ENCODE measurements at regions not wholly inside any gene's neighbourhood (a gene's known extent, or its start where the extent isn't known, plus 50 kb on each side); places are given as distances from the start of the nearest gene placed in this dataset.

GRCh38 chr12:84329938-84330337, 582.7 kb downstream of the SLC6A15 start (continued):
- no peak for TF ChIP-seq ZBTB1 (tag by site-specific recombination; IDR thresholded peaks at IDR 0.05)
- TF ChIP-seq ELK4 (IDR thresholded peaks at IDR 0.05; ENCODE audit: borderline replicate concordance, low read depth, low read length), result no peak
- no peak for TF ChIP-seq ZNF777 (tag by site-specific recombination; IDR thresholded peaks at IDR 0.05; ENCODE audit: borderline replicate concordance)
- TF ChIP-seq ZNF645 (tag by site-specific recombination; IDR thresholded peaks at IDR 0.05), result no peak
- TF ChIP-seq ZNF596 (tag by site-specific recombination; IDR thresholded peaks at IDR 0.05), result no peak
- TF ChIP-seq KLF16 (tag by site-specific recombination; IDR thresholded peaks at IDR 0.05), result no peak
- TF ChIP-seq ZNF600 (tag by site-specific recombination; IDR thresholded peaks at IDR 0.05), result no peak
- TF ChIP-seq ZBTB21 (tag by site-specific recombination; IDR thresholded peaks at IDR 0.05), result no peak

- POLR2A ChIA-PET, result no interaction called here
- TF ChIP-seq GLIS2 (tag by site-specific recombination; IDR thresholded peaks at IDR 0.05), result no peak
- no peak for TF ChIP-seq ZNF280D (tag by site-specific recombination; IDR thresholded peaks at IDR 0.05)
- TF ChIP-seq ZNF16 (tag by site-specific recombination; IDR thresholded peaks at IDR 0.05; ENCODE audit: low read depth), result no peak
- no peak for TF ChIP-seq ZFP69B (tag by site-specific recombination; IDR thresholded peaks at IDR 0.05)
- H3K27ac ChIP-seq (ENCODE audit: extremely low read depth, low read depth, low read length), result no peak overlapping the region
- no peaks in the 10 kb centered on the region for H3K9me3 ChIP-seq (ENCODE audit: control insufficient read depth, insufficient read depth, low read depth, low read length)
- CTCF ChIA-PET, result no interaction called here
- no peak overlapping the region for H3K4me3 ChIP-seq (ENCODE audit: low read depth, low read length)
- no peaks in the 10 kb centered on the region for H3K4me1 ChIP-seq (ENCODE audit: control insufficient read depth, insufficient read depth, low read length)
- no peaks in the 10 kb centered on the region for H3K36me3 ChIP-seq (ENCODE audit: control insufficient read depth in 2 of 2, insufficient read depth in 1 of 2, low read length in 2 of 2)
Measured at GRCh38 chr12:84315926-84316325, 596.7 kb downstream of the SLC6A15 start.

GRCh38 chr12:84313323-84313675, 599.3 kb downstream of the SLC6A15 start:
- Histone ChIP-seq H3K36me3 (ENCODE audit: control insufficient read depth in 2 of 2, insufficient read depth in 1 of 2, low read length in 2 of 2) (no peaks in the 10 kb centered on the region), H3K4me3 (ENCODE audit: low read depth, low read length) (no peak overlapping the region), H3K9me3 (ENCODE audit: control insufficient read depth, insufficient read depth, low read depth, low read length) (no peaks in the 10 kb centered on the region), H3K27ac (ENCODE audit: extremely low read depth, low read depth, low read length) (no peak overlapping the region), H3K4me1 (ENCODE audit: control insufficient read depth, insufficient read depth, low read length) (no peaks in the 10 kb centered on the region)
- ChIA-PET POLR2A (no interaction called here), CTCF (no interaction called here)
- TF ChIP-seq BCL6B (tag by site-specific recombination; IDR thresholded peaks at IDR 0.05) (no peak), KLF10 (tag by site-specific recombination; IDR thresholded peaks at IDR 0.05) (no peak), ZNF639 (tag by site-specific recombination; IDR thresholded peaks at IDR 0.05) (no peak), BCL11B (tag by site-specific recombination; IDR thresholded peaks at IDR 0.05; ENCODE audit: low read depth) (no peak), ZNF654 (tag by site-specific recombination; IDR thresholded peaks at IDR 0.05; ENCODE audit: low read depth) (no peak), ZSCAN16 (tag by site-specific recombination; IDR thresholded peaks at IDR 0.05) (no peak), ZBTB44 (tag by site-specific recombination; IDR thresholded peaks at IDR 0.05) (no peak), ZNF391 (tag by site-specific recombination; IDR thresholded peaks at IDR 0.05; ENCODE audit: borderline replicate concordance, low read depth) (no peak), ZNF626 (tag by site-specific recombination; IDR thresholded peaks at IDR 0.05) (no peak), PRDM6 (tag by site-specific recombination; IDR thresholded peaks at IDR 0.05) (no peak), SP2 (tag by site-specific recombination; IDR thresholded peaks at IDR 0.05) (no peak)
